HepG2 (cell line): ENCODE measurements at regions not wholly inside any gene's neighbourhood (a gene's known extent, or its start where the extent isn't known, plus 50 kb on each side); places are given as distances from the start of the nearest gene placed in this dataset.

Experiments
- ATAC-seq: fragments of 200-7000 bp; cut with Tn5 transposase; 3 replicates; pipeline ENCODE4 v1.9.1; 2020; ENCODE audit warnings: mild to moderate bottlenecking, moderate library complexity
- BruUV-seq: library from RNA; stranded (reverse); fragments of 400-500 nt; replicated peaks from 2 replicates; lab custom pipeline; 2021; lab: Mats Ljungman, UMichigan
- CTCF ChIA-PET: fragments of 300-600 bp; formaldehyde crosslinking; extraction: SDS; loops from one replicate; lab custom pipeline; 2021; ENCODE audit warnings: low total read pairs, inconsistent platforms, low intra/inter-chr PET ratio; lab: Yijun Ruan, JAX
- POLR2A ChIA-PET: fragments of 350-600 bp; sonication (Branson Sonifier 250); formaldehyde crosslinking; loops from one replicate; lab custom pipeline; 2020; ENCODE audit warnings: antibody characterized with exemption, inconsistent platforms; lab: Yijun Ruan, JAX
- DNase-seq: peaks from one replicate; pipeline ENCODE4 v3.0.0-alpha.2; 2015; ENCODE audit warnings: low spot score
- FAIRE-seq: peaks from 3 replicates; lab custom pipeline; 2011; peaks lifted over from hg19 to GRCh38; lab: Jason Lieb, UNC
- H2AFZ ChIP-seq: one replicate; pipeline ENCODE4 v1.6.1; 2011; ENCODE audit warnings: low read length, inconsistent platforms
- H3K27ac ChIP-seq: fragments of 300-600 bp; 3 replicates; pipeline ENCODE4 v1.8.0; 2011; ENCODE audit warnings: mixed run types, mild to moderate bottlenecking, mixed read lengths, low read length, inconsistent platforms; ENCODE audit not compliant: insufficient read depth; ENCODE audit errors: extremely low read length
- H3K27me3 ChIP-seq, 2 experiments: fragments of 200-600 bp in 1 of 2; 2 replicates in 1 of 2; 3 replicates in 1 of 2; pipeline versions ENCODE4 v1.6.0 to v1.8.0; 2011; ENCODE audit warnings: low read length in 2 of 2, mild to moderate bottlenecking in 2 of 2, moderate library complexity in 2 of 2, inconsistent platforms in 1 of 2; ENCODE audit not compliant: insufficient read depth in 2 of 2, control insufficient read depth in 1 of 2
- H3K36me3 ChIP-seq, 2 experiments: fragments of 200-600 bp in 1 of 2; replicated peaks in 1 of 2; 2 replicates in 1 of 2; 3 replicates in 1 of 2; pipeline versions ENCODE4 v1.5.1 to v1.8.0; 2011; ENCODE audit warnings: low read length in 2 of 2, inconsistent platforms in 1 of 2; ENCODE audit not compliant: insufficient read depth in 2 of 2, control insufficient read depth in 1 of 2
- H3K4me1 ChIP-seq: 2 replicates; pipeline ENCODE4 v1.5.1; 2012; ENCODE audit warnings: low read length, inconsistent platforms; ENCODE audit not compliant: insufficient read depth
- H3K4me2 ChIP-seq: 2 replicates; pipeline ENCODE4 v1.6.0; 2011; ENCODE audit warnings: low read depth, low read length, inconsistent platforms
- H3K4me3 ChIP-seq, 3 experiments: fragments of 200-600 bp in 1 of 3; sonication (generic), shearing (Covaris generic) in 1 of 3; replicated peaks in 1 of 3; 2 replicates each; pipeline ENCODE4 v1.5.1; 2011 to 2016; ENCODE audit warnings: low read length in 3 of 3, inconsistent platforms in 2 of 3, low read depth in 2 of 3, mild to moderate bottlenecking in 2 of 3, control low read depth in 1 of 3, mixed read lengths in 1 of 3; ENCODE audit not compliant: insufficient read depth in 1 of 3
- H3K79me2 ChIP-seq: one replicate; pipeline ENCODE4 v1.6.1; 2011; ENCODE audit warnings: low read length, inconsistent platforms; ENCODE audit not compliant: insufficient read depth
- H3K9ac ChIP-seq: 2 replicates; pipeline ENCODE4 v1.6.0; 2011; ENCODE audit warnings: mild to moderate bottlenecking, low read depth, low read length, inconsistent platforms; ENCODE audit not compliant: insufficient read depth
- H3K9me3 ChIP-seq: 2 replicates; pipeline ENCODE4 v1.5.1; 2012; ENCODE audit warnings: mild to moderate bottlenecking, low read length
- H4K20me1 ChIP-seq: 2 replicates; pipeline ENCODE4 v1.6.0; 2011; ENCODE audit warnings: inconsistent platforms, mild to moderate bottlenecking, low read length, moderate library complexity; ENCODE audit not compliant: insufficient read depth
- AKAP8 ChIP-seq: sonication (generic); formaldehyde crosslinking; IDR thresholded peaks from 2 replicates; pipeline ENCODE4 v1.5.1; 2020; ENCODE audit warnings: mild to moderate bottlenecking, missing genetic modification reagents
- KDM2A ChIP-seq: sonication (generic); formaldehyde crosslinking; IDR thresholded peaks from 2 replicates; pipeline ENCODE4 v1.4.0; 2020; ENCODE audit warnings: low read depth, missing genetic modification reagents, borderline replicate concordance
- MBD4 ChIP-seq: IDR thresholded peaks from 2 replicates; pipeline ENCODE4 v1.6.1; 2012; ENCODE audit warnings: low read length, inconsistent platforms, borderline replicate concordance
- PCBP2 ChIP-seq: fragments of 200-400 bp; formaldehyde crosslinking; optimal IDR thresholded peaks from 2 replicates; pipeline ENCODE3; 2018; ENCODE audit warnings: low read length, low read depth; ENCODE audit not compliant: poor library complexity, severe bottlenecking
- TBX3 ChIP-seq: fragments of 450-650 bp; IDR thresholded peaks from 2 replicates; pipeline ENCODE4 v1.6.1; 2017; ENCODE audit warnings: antibody characterized with exemption, mild to moderate bottlenecking, inconsistent platforms, borderline replicate concordance
- XBP1 ChIP-seq: sonication (generic); formaldehyde crosslinking; IDR thresholded peaks from 2 replicates; pipeline ENCODE4 v1.5.0; 2020; ENCODE audit warnings: missing genetic modification reagents
- ZFX ChIP-seq: sonication (generic); formaldehyde crosslinking; IDR thresholded peaks from 2 replicates; pipeline ENCODE4 v1.4.0; 2020; ENCODE audit warnings: mild to moderate bottlenecking, low read depth, missing genetic modification reagents, moderate library complexity
- ZNF782 ChIP-seq: sonication (generic); formaldehyde crosslinking; IDR thresholded peaks from 2 replicates; pipeline ENCODE4 v1.4.0; 2020; ENCODE audit warnings: missing genetic modification reagents, mild to moderate bottlenecking, borderline replicate concordance
- ZSCAN25 ChIP-seq: sonication (generic); formaldehyde crosslinking; IDR thresholded peaks from 2 replicates; pipeline ENCODE4 v1.8.0; 2022; ENCODE audit warnings: mild to moderate bottlenecking, missing genetic modification reagents
- WGBS: methylation state at CpG from one replicate; pipeline ENCODE4 v1.1.6; 2017; ENCODE audit warnings: low lambda C conversion rate; 5-methylcytosine and 5-hydroxymethylcytosine counted together
- in situ Hi-C: cut with HindIII; loops from 2 replicates; pipeline ENCODE4 v1.10.0; 2017; ENCODE audit warnings: low pct_unique_long_range_greater_than_20kb; ENCODE audit not compliant: extremely low pct_ligation_motif_present
- intact Hi-C: fragments of 100-400 bp; cut with micrococcal nuclease; formaldehyde crosslinking; loops from one replicate; pipeline ENCODE4 v1.10.0; 2022; ENCODE audit not compliant: unreplicated experiment
- TF ChIP-seq, protein P1 (sequence below), 2 experiments: fragments of 450-650 bp in 1 of 2; sonication (generic) in 1 of 2; formaldehyde crosslinking; IDR thresholded peaks; 2 replicates each; pipeline versions ENCODE4 v1.5.0 to v1.8.0; 2020 to 2022; ENCODE audit warnings: mild to moderate bottlenecking in 1 of 2, missing genetic modification reagents in 1 of 2
- TF ChIP-seq, protein P2 (sequence below): IDR thresholded peaks from 2 replicates; pipeline ENCODE4 v1.6.1; 2016
- TF ChIP-seq, protein P3 (sequence below): sonication (generic); formaldehyde crosslinking; IDR thresholded peaks from 2 replicates; pipeline ENCODE4 v1.4.0; 2020; ENCODE audit warnings: missing genetic modification reagents, borderline replicate concordance

DNA sequence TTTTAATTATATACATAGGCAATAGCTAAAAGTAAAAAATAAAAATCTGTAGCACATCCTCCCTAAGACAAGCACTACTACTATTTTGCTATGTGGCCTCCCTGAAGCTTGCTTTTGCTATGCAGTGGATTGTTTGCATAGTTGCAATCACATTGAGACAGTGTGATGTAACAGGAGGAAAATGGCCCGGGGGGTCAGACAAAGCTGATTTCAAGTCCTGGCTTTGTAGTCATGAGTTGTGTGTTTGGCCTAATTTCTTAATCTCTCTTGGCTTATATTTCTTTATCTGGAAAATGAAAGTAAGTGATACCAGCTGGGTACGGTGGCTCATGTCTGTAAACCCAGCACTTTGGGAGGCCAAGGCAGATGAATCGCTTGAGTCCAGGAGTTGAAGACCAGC is 166.6 kb downstream of the LHFPL1 start:
- in situ Hi-C loops (no loop called here), intact Hi-C loops (no loop called here)
- no peak overlapping the region for H2AFZ ChIP-seq
- no peak overlapping the region for H3K4me2 ChIP-seq
- TF ChIP-seq ZSCAN25 (CRISPR knock-in tag) (no peak), MBD4 (no peak)
- TF ChIP-seq, protein P1, sequence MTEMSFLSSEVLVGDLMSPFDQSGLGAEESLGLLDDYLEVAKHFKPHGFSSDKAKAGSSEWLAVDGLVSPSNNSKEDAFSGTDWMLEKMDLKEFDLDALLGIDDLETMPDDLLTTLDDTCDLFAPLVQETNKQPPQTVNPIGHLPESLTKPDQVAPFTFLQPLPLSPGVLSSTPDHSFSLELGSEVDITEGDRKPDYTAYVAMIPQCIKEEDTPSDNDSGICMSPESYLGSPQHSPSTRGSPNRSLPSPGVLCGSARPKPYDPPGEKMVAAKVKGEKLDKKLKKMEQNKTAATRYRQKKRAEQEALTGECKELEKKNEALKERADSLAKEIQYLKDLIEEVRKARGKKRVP (CRISPR knock-in tag; IDR thresholded peaks at IDR 0.05), result peak in 1 of 2 experiments; percentile 27; a peak in 1 of 4 replicates
- TF ChIP-seq, protein P2, sequence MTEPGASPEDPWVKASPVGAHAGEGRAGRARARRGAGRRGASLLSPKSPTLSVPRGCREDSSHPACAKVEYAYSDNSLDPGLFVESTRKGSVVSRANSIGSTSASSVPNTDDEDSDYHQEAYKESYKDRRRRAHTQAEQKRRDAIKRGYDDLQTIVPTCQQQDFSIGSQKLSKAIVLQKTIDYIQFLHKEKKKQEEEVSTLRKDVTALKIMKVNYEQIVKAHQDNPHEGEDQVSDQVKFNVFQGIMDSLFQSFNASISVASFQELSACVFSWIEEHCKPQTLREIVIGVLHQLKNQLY, result no peak
- TF ChIP-seq, all 625 proteins: peak for 1
- no peaks in the 10 kb centered on the region for H3K4me1 ChIP-seq
- H3K9ac ChIP-seq, result no peak overlapping the region
- FAIRE-seq (no peak), DNase-seq (no peak), ATAC-seq (no peak)
- 42% methylated on average over 3 of the region's 3 CpGs for WGBS
- no peaks in the 10 kb centered on the region; a peak in 1 of 5 replicates for H3K27me3 ChIP-seq
- H3K9me3 ChIP-seq, result no peaks in the 10 kb centered on the region; the same call in 1 of the 2 replicates
- no peak overlapping the region for H3K4me3 ChIP-seq
- H3K79me2 ChIP-seq, result no peaks in the 10 kb centered on the region
- H4K20me1 ChIP-seq, result no peaks in the 10 kb centered on the region
- no peak overlapping the region for H3K27ac ChIP-seq
- BruUV-seq, result no TSS peak
- ChIA-PET POLR2A (no interaction called here), CTCF (no interaction called here)
- no peaks in the 10 kb centered on the region for H3K36me3 ChIP-seq

DNA sequence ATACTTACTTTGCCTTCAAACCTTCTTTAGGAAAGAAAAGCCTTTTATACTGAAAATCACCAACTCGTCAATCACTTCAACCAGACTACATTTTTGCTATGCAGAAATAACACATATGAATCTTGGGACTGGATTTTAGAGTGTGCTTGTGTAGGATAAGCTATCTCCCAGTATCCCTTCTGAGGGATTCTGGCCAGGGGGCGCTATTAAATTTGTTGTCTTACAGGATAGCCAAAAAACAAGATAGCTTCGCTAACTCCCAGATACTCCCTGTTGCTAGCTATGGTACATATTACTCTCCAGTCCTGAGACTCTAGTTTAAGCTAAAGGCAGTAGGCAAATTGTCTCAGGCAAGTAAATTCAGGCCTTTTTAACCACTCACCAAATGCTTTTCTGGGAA is 167.2 kb downstream of the LHFPL1 start:
- no peak overlapping the region for H3K4me3 ChIP-seq
- TF ChIP-seq AKAP8 (CRISPR knock-in tag) (no peak), ZNF782 (CRISPR knock-in tag) (no peak), PCBP2 (no peak), TBX3 (no peak), XBP1 (CRISPR knock-in tag) (no peak), ZFX (CRISPR knock-in tag) (no peak), KDM2A (CRISPR knock-in tag) (no peak)
- TF ChIP-seq, protein P3, sequence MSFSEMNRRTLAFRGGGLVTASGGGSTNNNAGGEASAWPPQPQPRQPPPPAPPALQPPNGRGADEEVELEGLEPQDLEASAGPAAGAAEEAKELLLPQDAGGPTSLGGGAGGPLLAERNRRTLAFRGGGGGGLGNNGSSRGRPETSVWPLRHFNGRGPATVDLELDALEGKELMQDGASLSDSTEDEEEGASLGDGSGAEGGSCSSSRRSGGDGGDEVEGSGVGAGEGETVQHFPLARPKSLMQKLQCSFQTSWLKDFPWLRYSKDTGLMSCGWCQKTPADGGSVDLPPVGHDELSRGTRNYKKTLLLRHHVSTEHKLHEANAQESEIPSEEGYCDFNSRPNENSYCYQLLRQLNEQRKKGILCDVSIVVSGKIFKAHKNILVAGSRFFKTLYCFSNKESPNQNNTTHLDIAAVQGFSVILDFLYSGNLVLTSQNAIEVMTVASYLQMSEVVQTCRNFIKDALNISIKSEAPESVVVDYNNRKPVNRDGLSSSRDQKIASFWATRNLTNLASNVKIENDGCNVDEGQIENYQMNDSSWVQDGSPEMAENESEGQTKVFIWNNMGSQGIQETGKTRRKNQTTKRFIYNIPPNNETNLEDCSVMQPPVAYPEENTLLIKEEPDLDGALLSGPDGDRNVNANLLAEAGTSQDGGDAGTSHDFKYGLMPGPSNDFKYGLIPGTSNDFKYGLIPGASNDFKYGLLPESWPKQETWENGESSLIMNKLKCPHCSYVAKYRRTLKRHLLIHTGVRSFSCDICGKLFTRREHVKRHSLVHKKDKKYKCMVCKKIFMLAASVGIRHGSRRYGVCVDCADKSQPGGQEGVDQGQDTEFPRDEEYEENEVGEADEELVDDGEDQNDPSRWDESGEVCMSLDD (CRISPR knock-in tag), result no peak
- TF ChIP-seq, all 625 proteins: peak for 0
- no peak overlapping the region for H2AFZ ChIP-seq
- FAIRE-seq, result no peak
- ChIA-PET POLR2A (no interaction called here), CTCF (no interaction called here)
- H3K9ac ChIP-seq, result no peak overlapping the region
- H3K4me2 ChIP-seq, result no peak overlapping the region
- no peak for ATAC-seq
- no TSS peak for BruUV-seq
- in situ Hi-C loops (no loop called here), intact Hi-C loops (no loop called here)
- H3K4me1 ChIP-seq, result no peaks in the 10 kb centered on the region
- H3K27ac ChIP-seq, result no peak overlapping the region
- 13% methylated on average over 3 of the region's 3 CpGs for WGBS
- no peaks in the 10 kb centered on the region for H3K36me3 ChIP-seq
- DNase-seq, result no peak
- H4K20me1 ChIP-seq, result no peaks in the 10 kb centered on the region
- H3K27me3 ChIP-seq, result no peaks in the 10 kb centered on the region; a peak in 1 of 5 replicates
- no peaks in the 10 kb centered on the region for H3K79me2 ChIP-seq
- no peaks in the 10 kb centered on the region; the same call in 1 of the 2 replicates for H3K9me3 ChIP-seq
